ENCODE measurements at regions not wholly inside any gene's neighbourhood (a gene's known extent, or its start where the extent isn't known, plus 50 kb on each side); places are given as distances from the start of the nearest gene placed in this dataset.

GRCh38 chr14:87067591-87067990 is 925.4 kb downstream of the GALC start:
- TF ChIP-seq FOXP2 (optimal IDR thresholded peaks at IDR 0.05; ENCODE audit: borderline replicate concordance, extremely low read depth, extremely low read length, insufficient read depth) (no peak), TAF1 (IDR thresholded peaks at IDR 0.05; ENCODE audit: borderline replicate concordance, insufficient read depth, low read length) (no peak), POLR2AphosphoS5 (IDR thresholded peaks at IDR 0.05; ENCODE audit: low read depth, low read length) (no peak), SIN3A (IDR thresholded peaks at IDR 0.05; ENCODE audit: borderline replicate concordance, insufficient read depth, low read length) (no peak)

- no peak for TF ChIP-seq REST (IDR thresholded peaks at IDR 0.05; ENCODE audit: insufficient read depth in 1 of 2, low read depth in 2 of 2, low read length in 2 of 2)
- TF ChIP-seq POLR2AphosphoS5 (IDR thresholded peaks at IDR 0.05; ENCODE audit: low read depth, low read length), result no peak
- no peak for TF ChIP-seq TAF1 (IDR thresholded peaks at IDR 0.05; ENCODE audit: borderline replicate concordance, insufficient read depth, low read length)
- TF ChIP-seq FOXP2 (optimal IDR thresholded peaks at IDR 0.05; ENCODE audit: borderline replicate concordance, extremely low read depth, extremely low read length, insufficient read depth), result no peak
- TF ChIP-seq SIN3A (IDR thresholded peaks at IDR 0.05; ENCODE audit: borderline replicate concordance, insufficient read depth, low read length), result no peak
Measured at GRCh38 chr14:87067061-87067460, 925.9 kb downstream of the GALC start.

GRCh38 chr14:87066221-87066817 is 926.7 kb downstream of the GALC start:
- TF ChIP-seq TAF1 (IDR thresholded peaks at IDR 0.05; ENCODE audit: borderline replicate concordance, insufficient read depth, low read length), result no peak
- no peak for TF ChIP-seq FOXP2 (optimal IDR thresholded peaks at IDR 0.05; ENCODE audit: borderline replicate concordance, extremely low read depth, extremely low read length, insufficient read depth)
- no peak for TF ChIP-seq POLR2AphosphoS5 (IDR thresholded peaks at IDR 0.05; ENCODE audit: low read depth, low read length)
- no peak for TF ChIP-seq REST (IDR thresholded peaks at IDR 0.05; ENCODE audit: insufficient read depth in 1 of 2, low read depth in 2 of 2, low read length in 2 of 2)
- TF ChIP-seq SIN3A (IDR thresholded peaks at IDR 0.05; ENCODE audit: borderline replicate concordance, insufficient read depth, low read length), result no peak

GRCh38 chr14:87065366-87065765 is 927.6 kb downstream of the GALC start:
- TF ChIP-seq FOXP2 (optimal IDR thresholded peaks at IDR 0.05; ENCODE audit: borderline replicate concordance, extremely low read depth, extremely low read length, insufficient read depth), result no peak
- no peak for TF ChIP-seq TAF1 (IDR thresholded peaks at IDR 0.05; ENCODE audit: borderline replicate concordance, insufficient read depth, low read length)
- no peak for TF ChIP-seq REST (IDR thresholded peaks at IDR 0.05; ENCODE audit: insufficient read depth in 1 of 2, low read depth in 2 of 2, low read length in 2 of 2)
- no peak for TF ChIP-seq SIN3A (IDR thresholded peaks at IDR 0.05; ENCODE audit: borderline replicate concordance, insufficient read depth, low read length)
- no peak for TF ChIP-seq POLR2AphosphoS5 (IDR thresholded peaks at IDR 0.05; ENCODE audit: low read depth, low read length)

- TF ChIP-seq FOXP2 (optimal IDR thresholded peaks at IDR 0.05; ENCODE audit: borderline replicate concordance, extremely low read depth, extremely low read length, insufficient read depth), result no peak
Measured at GRCh38 chr14:87063181-87063580, 929.8 kb downstream of the GALC start.

- no peak for TF ChIP-seq FOXP2 (optimal IDR thresholded peaks at IDR 0.05; ENCODE audit: borderline replicate concordance, extremely low read depth, extremely low read length, insufficient read depth)
- no peak for TF ChIP-seq REST (IDR thresholded peaks at IDR 0.05; ENCODE audit: insufficient read depth in 1 of 2, low read depth in 2 of 2, low read length in 2 of 2)
- TF ChIP-seq SIN3A (IDR thresholded peaks at IDR 0.05; ENCODE audit: borderline replicate concordance, insufficient read depth, low read length), result no peak
- TF ChIP-seq TAF1 (IDR thresholded peaks at IDR 0.05; ENCODE audit: borderline replicate concordance, insufficient read depth, low read length), result no peak
Measured at GRCh38 chr14:87060405-87060804, 932.6 kb downstream of the GALC start.

Data from PFSK-1 (cell line).